GM21360 (cell line): ENCODE measurements at regions not wholly inside any gene's neighbourhood (a gene's known extent, or its start where the extent isn't known, plus 50 kb on each side); places are given as distances from the start of the nearest gene placed in this dataset.
"Not testable (repeated sequence)": the region's sequence is repeated elsewhere in the genome, so short reads cannot be mapped to it uniquely, and the experiment has no call there.

ENCODE experiments used
- ATAC-seq: cut with Tn5 transposase; IDR thresholded peaks from one replicate; pipeline ENCODE4 v1.9.1; 2021; ENCODE audit warnings: mild to moderate bottlenecking, moderate library complexity; ENCODE audit not compliant: unreplicated experiment

GRCh38 chr2:47653902-47654789 is 83.4 kb upstream of the KCNK12 start:
- ATAC-seq, result no peak

GRCh38 chr2:47653036-47653435 is 82.3 kb upstream of the KCNK12 start:
- ATAC-seq, result no peak

GRCh38 chr2:47652061-47652690 is 81.4 kb upstream of the KCNK12 start:
- no peak for ATAC-seq

GRCh38 chr2:47651296-47651695 is 80.5 kb upstream of the KCNK12 start:
- no peak for ATAC-seq

- ATAC-seq, result no peak
These were observed 79.3 kb upstream of the KCNK12 start for GRCh38 chr2:47650001-47650535.

GRCh38 chr2:47645246-47645645 is 74.5 kb upstream of the KCNK12 start:
- ATAC-seq, result no peak

- ATAC-seq, result no peak
These were observed 73.6 kb upstream of the KCNK12 start for GRCh38 chr2:47644351-47644750.

- no peak for ATAC-seq
These were observed 70.6 kb upstream of the KCNK12 start for GRCh38 chr2:47641366-47641765.

GRCh38 chr2:47640356-47640755 is 69.6 kb upstream of the KCNK12 start:
- no peak for ATAC-seq

GRCh38 chr2:47639467-47639866 is 68.7 kb upstream of the KCNK12 start:
- ATAC-seq, result no peak

- no peak for ATAC-seq
These were observed 67.6 kb upstream of the KCNK12 start for GRCh38 chr2:47638430-47638829.

- no peak for ATAC-seq
These were observed 65.9 kb upstream of the KCNK12 start for GRCh38 chr2:47636596-47637264.

- no peak for ATAC-seq
These were observed 65.4 kb upstream of the KCNK12 start for GRCh38 chr2:47636176-47636575.

GRCh38 chr2:47632754-47633153 is 62.0 kb upstream of the KCNK12 start:
- no peak for ATAC-seq

- no peak for ATAC-seq
These were observed 61.1 kb upstream of the KCNK12 start for GRCh38 chr2:47631792-47632398.

- ATAC-seq, result no peak
These were observed 60.5 kb upstream of the KCNK12 start for GRCh38 chr2:47631306-47631705.

- no peak for ATAC-seq
These were observed 59.0 kb upstream of the KCNK12 start for GRCh38 chr2:47629501-47630460.

- ATAC-seq, result no peak
These were observed 58.1 kb upstream of the KCNK12 start for GRCh38 chr2:47628904-47629303.

- no peak for ATAC-seq
These were observed 55.9 kb upstream of the KCNK12 start for GRCh38 chr2:47626664-47627063.

GRCh38 chr2:47623140-47623539 is 52.4 kb upstream of the KCNK12 start:
- not testable (repeated sequence) for ATAC-seq
